ENCODE measurements at regions not wholly inside any gene's neighbourhood (a gene's known extent, or its start where the extent isn't known, plus 50 kb on each side); places are given as distances from the start of the nearest gene placed in this dataset.
"Not testable (repeated sequence)": the region's sequence is repeated elsewhere in the genome, so short reads cannot be mapped to it uniquely, and the experiment has no call there.

- TF ChIP-seq CTCF (IDR thresholded peaks at IDR 0.05; ENCODE audit: control extremely low read depth, extremely low read depth, low read depth, missing control alignments), result no peak
- DNase-seq (ENCODE audit: extremely low spot score), result peak; percentile 44
- CTCF ChIA-PET, result no interaction called here
- POLR2A ChIA-PET, result no interaction called here
These were observed 100.2 kb upstream of the AKAP13 start for GRCh38 chr15:85280203-85280602.

GRCh38 chr15:85281293-85281882 lies 99.0 kb upstream of the AKAP13 start:
- DNase-seq (ENCODE audit: extremely low spot score), result no peak
- POLR2A ChIA-PET, result no interaction called here
- CTCF ChIA-PET, result interaction anchor here (0.8 to 1.4 kb wide), 3 partner anchors 26 to 56 kb away, joined by 3 read pairs; no protein-coding TSS in a partner anchor
- no peak for TF ChIP-seq CTCF (IDR thresholded peaks at IDR 0.05; ENCODE audit: control extremely low read depth, extremely low read depth, low read depth, missing control alignments)

- DNase-seq (ENCODE audit: extremely low spot score), result no peak
- ChIA-PET POLR2A (no interaction called here), CTCF (interaction anchor here (1.0 to 1.4 kb wide), 3 partner anchors 25 to 35 kb away, joined by 3 read pairs; no protein-coding TSS in a partner anchor)
- no peak for TF ChIP-seq CTCF (IDR thresholded peaks at IDR 0.05; ENCODE audit: control extremely low read depth, extremely low read depth, low read depth, missing control alignments)
These were observed 97.8 kb upstream of the AKAP13 start for GRCh38 chr15:85282504-85283115.

- POLR2A ChIA-PET, result not testable (repeated sequence)
- peak; percentile 44 for DNase-seq (ENCODE audit: extremely low spot score)
- CTCF ChIA-PET, result interaction anchor here (3.0 kb wide), 1 partner anchor 12 kb away, joined by 19 read pairs; no protein-coding TSS in a partner anchor
- peak; percentile 17 for TF ChIP-seq CTCF (IDR thresholded peaks at IDR 0.05; ENCODE audit: control extremely low read depth, extremely low read depth, low read depth, missing control alignments)
These were observed 96.6 kb upstream of the AKAP13 start for GRCh38 chr15:85283815-85284214.

GRCh38 chr15:85284497-85284896 lies 95.9 kb upstream of the AKAP13 start:
- ChIA-PET POLR2A (no interaction called here), CTCF (interaction anchor here (3.0 kb wide), 1 partner anchor 11 kb away, joined by 19 read pairs; no protein-coding TSS in a partner anchor)
- DNase-seq (ENCODE audit: extremely low spot score), result peak; percentile 34
- TF ChIP-seq CTCF (IDR thresholded peaks at IDR 0.05; ENCODE audit: control extremely low read depth, extremely low read depth, low read depth, missing control alignments), result no peak

- peak; percentile 41 for DNase-seq (ENCODE audit: extremely low spot score)
- peak; percentile 45 for TF ChIP-seq CTCF (IDR thresholded peaks at IDR 0.05; ENCODE audit: control extremely low read depth, extremely low read depth, low read depth, missing control alignments)
- POLR2A ChIA-PET, result no interaction called here
- CTCF ChIA-PET, result interaction anchor here (0.7 to 4.1 kb wide), 18 partner anchors 9 to 374 kb away, joined by 3 to 21 read pairs (median 4); no protein-coding TSS in a partner anchor
These were observed 90.6 kb upstream of the AKAP13 start for GRCh38 chr15:85289677-85290365.

- POLR2A ChIA-PET; DNase-seq (ENCODE audit: extremely low spot score): not testable (repeated sequence)
- CTCF ChIA-PET, result interaction anchor here (1.5 kb wide), 1 partner anchor 122 kb away, joined by 3 read pairs; no protein-coding TSS in a partner anchor
These were observed 87.8 kb upstream of the AKAP13 start for GRCh38 chr15:85292583-85292982.

All from GM10248 (cell line).